NCI-H146 (cell line): ENCODE measurements at regions not wholly inside any gene's neighbourhood (a gene's known extent, or its start where the extent isn't known, plus 50 kb on each side); places are given as distances from the start of the nearest gene placed in this dataset.

ENCODE experiments used
- DNase-seq: peaks from one replicate; lab custom pipeline; 2025; lab: John Stamatoyannopoulos, UW

DNA sequence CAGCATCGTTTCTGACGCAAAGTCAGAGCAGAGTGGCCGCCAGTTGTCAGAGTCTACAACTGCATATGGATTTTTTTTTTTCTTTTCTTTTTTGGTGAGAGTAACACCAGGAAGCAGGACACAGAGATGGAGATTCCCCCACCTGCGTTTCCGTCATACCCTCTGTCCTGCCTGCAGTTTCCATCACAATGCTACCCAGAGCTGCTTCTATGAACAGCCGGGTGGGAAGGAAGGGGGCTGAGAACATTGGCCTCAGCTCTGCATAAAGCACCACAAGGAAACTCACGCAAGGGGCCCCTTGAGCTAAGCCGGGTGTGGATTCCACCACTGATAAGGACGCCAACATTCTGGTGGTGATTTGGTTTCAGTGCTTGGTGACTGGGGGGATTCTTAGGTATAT is 183.5 kb upstream of the AFDN start:
- DNase-seq, result no peak

DNA sequence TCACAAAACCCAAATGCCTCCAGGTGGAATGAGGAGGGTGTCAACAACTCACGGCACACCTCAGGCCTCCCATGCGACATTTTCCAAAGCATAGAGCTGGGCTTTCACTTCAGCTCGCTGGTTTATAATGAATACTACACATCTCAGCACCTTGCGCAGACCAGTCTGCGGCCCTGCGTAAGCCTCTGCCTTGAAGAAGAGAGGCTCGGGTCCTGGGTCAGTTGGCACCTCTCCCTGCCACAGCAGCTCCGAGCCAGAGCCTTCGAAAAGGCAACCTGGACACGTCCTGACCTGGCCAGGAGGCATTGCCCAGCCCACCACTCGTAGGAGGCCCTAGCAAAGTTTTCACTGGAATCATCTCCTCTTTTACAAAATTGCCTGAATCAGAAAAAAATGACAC is 183.0 kb upstream of the AFDN start:
- no peak for DNase-seq

DNA sequence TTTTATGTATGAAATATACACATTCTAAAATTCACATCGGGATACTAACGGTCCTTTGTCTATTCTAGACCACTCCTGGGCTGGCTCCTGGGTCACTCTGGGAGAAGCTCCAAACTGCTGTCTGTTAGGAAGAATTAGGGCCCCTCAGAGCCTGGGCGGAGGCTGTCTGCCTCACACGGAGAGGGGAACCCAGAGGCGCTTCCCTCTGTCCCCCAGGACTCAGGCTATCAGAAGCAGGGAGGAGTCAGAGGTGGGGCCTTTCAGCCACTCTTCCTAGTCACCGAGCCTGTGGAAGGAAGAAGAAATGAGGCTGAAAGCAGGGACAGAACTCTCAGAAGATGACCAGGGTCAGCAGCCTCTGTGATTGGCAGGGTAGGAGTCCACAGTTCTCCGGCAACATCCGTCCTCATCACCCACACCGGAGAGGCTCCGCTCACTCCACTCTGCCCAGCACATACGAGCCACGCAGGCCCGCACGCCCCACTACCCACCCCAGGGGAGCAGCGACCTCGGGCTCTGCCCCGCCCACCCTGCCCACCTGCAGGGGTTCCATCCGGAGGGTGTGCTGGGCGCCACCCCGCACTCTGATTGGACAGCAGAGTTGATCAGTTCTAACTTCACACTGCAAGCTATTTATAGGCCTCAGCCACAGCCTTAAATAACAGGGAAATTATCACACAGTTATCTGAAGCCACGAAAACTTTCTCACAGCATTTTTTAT is 182.1 kb upstream of the AFDN start:
- DNase-seq, result no peak

DNA sequence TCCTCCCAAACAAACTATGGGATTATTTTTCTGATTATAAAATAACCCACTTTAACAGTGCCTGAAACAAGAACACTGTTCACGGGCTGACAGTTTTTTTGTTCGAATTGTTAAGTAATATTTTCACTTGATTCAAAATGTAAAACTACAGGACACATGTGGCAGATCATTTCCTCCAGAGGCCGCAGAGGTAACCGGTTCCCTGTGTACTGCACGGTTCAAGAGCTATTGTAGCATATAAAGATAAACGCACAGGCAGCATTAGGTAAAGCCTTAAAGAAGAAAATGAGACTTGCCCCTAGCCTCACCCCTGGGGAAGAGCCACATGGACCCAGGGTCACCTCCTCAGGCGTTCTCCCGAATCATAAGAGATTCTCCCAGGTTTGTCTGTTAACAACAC is 181.3 kb upstream of the AFDN start:
- DNase-seq, result no peak

DNA sequence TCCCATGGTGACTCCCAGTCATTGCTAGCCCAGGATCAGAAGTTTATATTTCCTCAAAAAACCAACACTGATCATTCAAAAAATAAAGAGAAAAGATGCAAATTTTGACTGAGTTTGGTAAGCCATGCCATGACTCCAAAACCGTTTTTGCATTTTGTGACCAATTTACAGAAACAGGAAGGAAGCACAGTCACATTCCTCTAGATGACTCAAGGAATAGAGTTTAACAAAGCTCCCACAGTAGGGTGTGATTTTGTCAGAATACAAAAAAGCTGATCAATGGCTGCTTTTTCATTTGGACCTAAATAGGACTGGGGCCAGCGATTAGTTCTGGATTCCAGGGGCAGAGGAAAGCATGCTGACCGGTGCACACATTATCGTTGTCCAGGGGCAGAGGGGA is 179.4 kb upstream of the AFDN start:
- no peak for DNase-seq

DNA sequence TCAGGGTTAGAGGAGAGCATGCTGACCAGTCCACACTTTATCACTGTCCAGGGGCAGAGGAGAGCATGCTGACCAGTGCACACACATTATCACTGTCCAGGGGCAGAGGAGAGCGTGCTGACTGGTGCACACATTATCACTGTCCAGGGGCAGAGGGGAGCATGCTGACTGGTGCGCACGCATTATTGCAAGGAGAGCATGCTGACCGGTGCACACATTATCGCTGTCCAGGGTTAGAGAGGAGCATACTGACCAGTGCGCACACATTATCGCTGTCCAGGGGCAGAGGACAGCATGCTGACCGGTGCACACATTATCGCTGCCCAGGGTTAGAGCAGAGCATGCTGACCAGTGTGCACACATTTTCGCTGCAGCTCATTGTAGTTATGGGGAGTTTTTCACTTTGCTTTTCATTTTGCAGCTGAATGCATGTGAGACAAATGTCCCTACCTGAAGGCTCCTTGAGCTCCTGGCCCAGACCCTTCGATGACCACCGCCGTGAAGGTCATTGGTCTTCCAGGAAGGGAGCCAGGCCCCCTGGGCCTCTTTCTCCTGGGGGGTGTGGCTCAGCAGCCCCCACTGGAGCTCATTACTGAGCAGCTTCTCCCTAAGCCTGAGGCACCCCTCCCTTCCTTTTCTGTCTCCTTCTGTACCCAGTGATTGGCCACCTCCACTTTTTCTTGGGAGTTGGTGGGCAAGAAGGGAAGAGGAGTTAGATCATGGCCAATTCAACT is 178.8 kb upstream of the AFDN start:
- DNase-seq, result no peak

DNA sequence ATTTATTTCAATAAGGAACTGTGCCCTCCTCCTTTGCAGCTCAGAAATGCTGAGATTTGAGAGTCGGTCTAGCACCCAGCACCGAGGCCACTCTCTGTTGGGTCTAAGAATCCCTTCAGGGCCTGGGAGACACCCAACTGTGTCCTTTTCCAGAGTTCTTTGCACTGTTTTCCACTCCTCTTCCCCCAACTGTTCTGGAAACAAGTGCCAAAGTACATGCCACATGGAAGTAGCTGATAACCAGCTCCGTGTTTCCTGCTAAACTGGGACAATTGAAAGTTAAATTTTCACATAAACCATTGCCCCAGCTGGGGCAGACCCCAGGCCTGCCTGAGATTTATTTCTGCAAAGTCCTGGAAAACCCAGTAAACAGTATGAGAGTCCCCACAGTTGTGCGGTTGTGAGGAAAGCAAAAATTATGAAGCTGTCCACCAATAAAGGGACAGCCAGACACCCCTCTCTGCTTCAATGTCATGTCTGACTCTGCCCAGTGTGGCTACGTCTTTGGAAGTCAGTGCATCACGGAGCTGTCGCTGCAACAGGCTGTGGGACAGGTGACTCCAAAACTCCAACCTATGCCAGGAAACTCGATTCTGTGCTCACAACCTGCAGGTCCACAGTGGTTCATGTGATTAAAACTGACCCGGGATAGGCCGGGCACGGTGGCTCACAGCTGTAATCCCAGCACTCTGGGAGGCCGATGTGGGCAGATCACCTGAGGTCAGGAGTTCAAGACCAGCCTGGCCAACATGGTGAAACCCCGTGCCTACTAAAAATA is 178.0 kb upstream of the AFDN start:
- no peak for DNase-seq

DNA sequence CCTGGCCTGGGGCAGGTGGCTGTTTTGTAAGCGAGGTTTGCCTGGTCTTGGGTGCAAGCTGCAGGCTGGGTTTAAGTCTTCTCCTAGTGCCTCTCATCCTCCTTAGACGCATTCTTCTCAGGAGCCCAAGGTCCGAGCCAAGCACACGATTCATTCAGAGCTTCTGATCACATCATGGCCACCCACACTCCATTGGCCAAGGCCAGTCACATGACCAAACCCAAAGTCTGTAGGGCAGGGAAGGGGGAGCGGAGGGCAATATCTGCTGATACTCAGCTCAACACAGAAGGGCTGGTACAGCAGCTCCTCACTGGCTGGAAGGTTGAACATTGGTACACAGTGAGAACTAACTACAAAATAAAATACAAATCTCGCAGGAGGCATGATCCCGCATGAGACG is 177.2 kb upstream of the AFDN start:
- DNase-seq, result no peak

DNA sequence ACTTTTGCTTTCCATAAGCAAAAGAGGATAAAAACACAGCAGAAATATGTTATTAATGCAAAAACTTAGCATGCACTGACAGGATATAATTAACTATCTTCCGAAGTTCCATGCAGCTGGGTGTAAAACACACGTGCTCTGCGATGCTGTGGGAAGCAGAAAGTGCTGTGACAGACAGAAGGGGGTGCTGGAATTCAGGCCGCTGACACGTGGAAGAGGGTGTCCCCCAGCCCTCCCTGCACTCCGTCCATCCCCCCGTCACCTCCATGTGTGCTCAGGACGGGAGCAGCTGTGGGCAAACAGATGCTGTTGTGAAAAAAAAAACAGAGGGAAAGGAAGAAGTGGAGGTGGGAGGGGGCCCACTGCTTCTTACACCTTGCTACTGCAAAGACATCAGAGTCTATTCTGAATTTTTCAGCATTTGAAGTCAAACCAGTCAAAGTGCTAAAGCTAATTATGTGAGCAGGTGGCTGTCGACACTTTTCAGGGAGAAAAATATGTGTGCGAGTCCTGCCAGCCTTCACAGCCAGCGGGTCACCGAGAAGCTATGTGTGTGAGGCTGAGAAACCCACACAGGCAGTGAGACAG is 175.9 kb upstream of the AFDN start:
- DNase-seq, result no peak

DNA sequence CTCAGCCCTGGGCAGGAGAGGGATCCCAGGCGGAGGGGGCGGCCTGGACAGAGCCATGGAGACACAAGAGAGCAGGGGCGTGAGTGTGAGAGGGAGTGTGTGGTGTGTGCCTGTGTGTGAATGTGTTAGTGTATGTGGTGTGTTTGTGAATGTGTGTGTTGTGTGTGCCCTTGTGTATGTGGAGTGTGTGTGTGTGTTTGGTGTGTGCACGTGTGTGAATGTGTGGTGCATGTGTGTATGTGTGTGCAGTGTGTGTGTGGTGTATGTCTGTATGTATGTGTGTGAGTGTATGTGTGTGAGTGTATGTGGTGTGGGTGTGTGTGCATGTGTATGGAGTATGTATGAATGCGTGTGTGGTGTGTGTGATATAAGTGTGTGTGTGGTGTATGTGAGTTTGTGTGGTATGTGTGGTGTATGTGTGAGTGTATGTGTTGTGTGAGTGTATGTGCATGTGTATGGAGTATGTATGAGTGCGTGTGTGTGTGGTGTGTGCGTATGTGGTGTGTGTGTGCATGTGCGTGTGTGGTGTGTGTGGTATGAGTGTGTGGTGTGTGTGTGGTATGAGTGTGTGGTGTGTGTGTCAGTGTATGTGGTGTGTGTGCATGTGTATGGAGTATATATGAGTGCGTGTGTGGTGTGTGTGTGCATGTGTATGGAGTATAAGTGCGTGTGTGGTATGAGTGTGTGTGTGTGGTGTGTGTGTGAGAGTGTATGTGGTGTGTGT is 175.2 kb upstream of the AFDN start:
- no peak for DNase-seq

DNA sequence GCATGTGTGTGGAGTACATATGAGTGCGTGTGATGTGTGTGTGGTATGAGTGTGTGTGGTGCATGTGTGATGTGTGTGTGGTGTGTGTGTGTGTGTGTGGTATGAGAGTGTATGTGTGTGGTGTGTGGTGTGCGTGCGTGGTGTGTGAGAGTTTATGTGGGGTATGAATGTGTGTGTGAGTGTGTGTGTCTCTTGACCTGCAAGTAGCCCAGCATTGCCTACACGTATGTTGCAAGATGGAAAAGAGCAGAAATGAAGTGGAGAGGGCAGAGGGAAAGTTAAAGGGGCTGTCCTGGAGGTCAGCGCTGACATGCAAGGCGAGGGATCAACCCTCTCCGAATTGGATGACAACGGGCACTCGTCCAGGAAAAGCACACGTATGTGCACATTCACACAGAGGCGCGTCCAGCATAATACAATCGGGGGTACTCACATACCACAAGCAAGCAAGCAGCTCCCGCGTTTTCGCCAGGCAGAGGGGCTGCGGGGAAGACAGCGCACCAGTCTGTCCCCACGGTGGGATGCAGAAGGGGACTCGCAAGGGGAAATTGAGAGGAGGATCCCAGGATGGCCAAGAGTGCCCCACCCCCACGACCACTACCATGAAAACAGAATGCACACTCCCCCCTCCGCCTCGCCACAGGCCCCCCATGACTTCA is 174.5 kb upstream of the AFDN start:
- no peak for DNase-seq

DNA sequence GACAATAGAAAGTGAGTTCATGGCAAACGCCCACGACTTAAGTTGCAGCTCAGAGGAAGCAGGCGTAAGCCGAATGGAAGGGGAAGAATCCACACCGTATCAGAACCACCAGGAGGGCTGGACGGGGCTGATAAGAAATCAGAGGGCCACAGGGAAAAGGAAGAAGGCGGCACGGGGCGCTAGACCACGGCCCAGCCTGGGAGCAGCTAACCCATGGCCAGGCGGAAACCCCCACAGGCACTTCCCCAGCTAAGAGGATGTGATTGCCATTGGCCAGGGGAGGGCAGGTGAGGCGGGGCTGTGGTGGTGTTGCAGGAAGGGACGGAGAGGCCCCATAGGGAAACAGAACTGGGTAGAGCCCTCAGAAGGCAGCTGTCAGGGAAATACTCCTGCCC is 174.0 kb upstream of the AFDN start:
- DNase-seq, result no peak

DNA sequence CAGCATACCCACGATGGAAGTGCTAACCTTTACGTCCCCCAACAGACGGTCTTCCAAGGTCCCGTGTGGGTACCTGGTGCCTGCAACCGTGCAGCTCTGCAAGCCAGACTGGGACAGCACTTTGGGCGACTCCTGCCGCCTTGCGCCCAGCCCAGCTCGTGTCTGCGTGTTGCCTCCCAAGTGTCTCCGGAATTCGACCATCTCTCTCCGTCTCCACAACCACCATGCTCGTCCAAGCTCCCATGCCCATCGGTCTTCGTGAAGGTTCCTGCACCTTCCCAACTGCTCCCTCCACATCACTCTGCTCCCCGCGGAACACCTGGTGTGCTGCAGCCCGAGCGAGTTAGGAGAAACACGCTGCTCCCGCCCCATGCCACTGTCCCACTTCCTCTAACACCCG is 173.2 kb upstream of the AFDN start:
- DNase-seq, result no peak

DNA sequence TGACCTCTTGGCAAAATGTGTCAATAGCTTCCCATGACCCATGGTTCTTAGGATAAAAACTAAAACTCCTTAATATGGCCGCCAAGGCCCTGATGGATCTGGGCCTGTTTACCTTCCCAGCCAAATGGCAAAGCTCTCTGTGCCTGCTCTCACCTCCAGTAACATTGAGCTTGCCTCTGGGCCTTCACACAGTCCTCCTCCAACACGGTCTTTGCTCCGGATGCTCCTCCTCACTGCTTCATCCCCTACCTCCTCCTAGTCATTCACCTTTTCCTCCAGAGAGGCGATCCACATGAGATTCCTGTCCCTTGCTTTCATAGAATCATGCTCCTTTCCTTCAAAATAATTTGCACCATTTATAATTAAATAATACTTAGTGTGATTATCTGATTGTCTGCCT is 172.3 kb upstream of the AFDN start:
- no peak for DNase-seq

DNA sequence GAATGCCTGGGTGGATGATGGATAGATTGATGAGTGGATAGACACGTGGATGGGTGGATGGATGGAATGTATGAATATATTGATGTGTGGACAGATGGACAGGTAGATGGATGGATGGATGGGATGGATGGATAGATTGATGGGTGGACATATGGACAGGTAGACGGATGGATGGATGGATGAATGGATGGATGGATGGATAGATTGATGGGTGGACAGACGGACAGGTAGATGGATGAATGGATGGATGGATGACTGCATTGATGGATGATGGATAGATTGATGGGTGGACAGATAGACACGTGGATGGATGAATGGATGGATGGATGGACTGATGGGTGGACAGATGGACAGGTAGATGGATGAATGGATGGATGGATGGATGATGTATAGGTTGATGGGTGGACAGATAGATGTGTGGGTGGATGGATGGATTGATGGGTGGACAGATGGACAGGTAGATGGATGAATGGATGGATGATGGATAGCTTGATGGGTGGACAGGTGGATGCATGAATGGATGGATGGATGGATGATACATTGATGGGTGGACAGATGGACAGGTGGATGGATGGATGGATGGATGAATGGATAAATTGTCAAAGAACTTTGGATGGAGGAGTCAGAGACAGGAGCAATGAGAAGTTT is 171.4 kb upstream of the AFDN start:
- no peak for DNase-seq

DNA sequence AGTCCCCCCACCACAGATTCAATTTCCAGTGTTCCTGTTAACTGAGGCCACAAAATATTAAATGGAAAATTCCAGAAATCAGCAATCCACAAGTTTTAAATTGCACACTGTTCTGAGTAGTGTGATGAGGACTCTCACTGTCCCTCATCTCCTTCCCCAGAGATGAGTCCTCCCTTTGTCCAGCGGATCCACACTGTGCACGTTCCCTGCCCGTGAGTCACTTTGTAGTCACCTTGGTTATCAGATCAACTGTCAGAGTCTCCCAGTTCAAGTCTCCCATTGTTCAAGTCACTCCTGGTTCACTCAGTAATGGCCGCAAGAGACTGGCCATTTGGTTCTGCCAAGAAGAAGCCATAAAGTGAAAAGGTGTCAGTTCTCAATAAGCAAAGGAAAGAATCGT is 168.6 kb upstream of the AFDN start:
- no peak for DNase-seq

DNA sequence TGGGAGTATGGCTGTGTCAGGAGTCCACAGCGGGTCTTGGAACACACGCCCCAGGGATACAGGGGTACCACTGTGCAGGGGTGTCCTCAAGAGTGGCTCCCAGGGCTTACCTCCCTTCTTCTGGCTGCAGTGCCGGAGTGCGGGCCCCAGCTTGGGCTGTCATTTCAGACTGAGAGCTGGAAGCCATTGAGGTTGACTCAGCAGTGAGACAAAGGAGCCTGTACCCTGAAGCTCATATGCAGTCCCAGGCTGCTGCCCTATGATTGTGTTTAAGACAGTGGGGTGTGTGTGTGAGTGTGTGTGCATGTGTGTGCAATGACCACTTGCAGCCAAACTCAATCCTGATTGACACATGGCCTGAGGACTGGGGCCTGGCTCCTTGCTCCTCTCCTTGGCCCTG is 167.7 kb upstream of the AFDN start:
- DNase-seq, result no peak

DNA sequence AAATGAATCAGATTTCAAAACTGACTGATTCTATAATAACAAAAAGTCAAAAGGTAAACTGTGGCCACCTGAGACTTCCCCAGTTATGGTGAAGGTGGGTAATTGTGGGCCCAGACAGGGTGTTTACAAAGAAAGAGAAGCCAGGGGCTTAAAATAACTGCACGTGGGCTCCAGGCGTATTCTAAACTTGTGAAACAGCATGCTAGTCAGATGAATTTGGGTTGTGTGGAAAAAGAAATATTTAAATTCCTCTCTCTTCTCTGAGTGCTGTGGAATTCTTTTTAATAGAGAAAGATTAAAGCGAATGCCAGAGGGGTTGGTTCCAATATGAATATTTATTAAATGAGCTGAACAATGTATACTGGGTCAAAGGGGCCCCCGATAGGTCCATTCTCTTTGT is 166.3 kb upstream of the AFDN start:
- DNase-seq, result no peak

DNA sequence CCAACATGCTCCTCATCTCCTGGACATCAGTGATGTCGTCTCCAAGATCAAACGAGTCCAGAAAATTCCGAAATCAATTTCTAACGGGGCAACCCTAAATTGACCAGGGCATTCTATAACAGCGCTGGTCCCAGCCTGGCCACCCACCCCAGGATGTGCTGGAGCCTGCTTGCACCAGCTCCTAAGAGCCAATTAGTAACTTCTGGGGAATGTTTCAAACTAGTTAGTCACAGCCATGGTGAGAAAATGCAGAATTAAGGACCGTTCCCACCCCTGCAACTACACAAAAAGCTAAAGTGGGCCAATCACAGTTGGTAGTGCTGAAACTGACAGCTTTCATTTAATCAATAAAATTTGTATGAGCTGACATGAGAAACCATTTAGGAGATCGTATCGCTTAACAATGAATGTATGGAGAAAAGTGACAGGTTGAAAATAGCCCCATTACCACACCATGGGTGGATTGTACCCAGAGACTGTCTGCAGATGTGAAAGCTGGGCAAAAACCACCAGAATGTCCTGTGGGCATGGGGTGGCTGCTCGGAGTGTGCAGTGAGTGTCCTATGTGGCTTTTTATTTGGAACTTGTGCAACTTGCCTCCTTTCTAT is 165.7 kb upstream of the AFDN start:
- DNase-seq, result no peak

DNA sequence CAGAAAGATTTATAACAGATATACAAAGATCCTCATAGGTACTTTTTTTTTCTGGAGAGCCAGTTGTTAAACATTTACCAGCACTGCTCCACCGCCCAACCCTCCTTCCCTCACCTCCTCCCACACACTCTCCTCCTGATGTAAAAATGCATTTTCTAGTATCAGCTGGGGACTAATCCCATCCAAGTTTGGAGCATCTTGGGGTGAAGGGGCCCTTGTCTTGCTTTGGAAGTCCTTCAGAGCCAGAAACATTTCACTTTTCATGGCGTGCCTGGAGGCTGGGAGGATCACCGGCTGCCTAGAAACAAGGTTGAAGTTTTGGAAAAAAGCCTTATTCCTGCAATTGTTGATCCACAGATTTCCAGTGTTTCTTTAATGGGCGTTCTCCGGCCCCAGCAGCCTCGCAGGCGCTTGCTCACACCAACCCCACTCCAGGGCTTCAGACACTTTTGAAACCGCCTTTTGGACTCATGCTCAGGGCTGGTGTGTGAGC is 165.1 kb upstream of the AFDN start:
- DNase-seq, result no peak
